H1 (cell line): ENCODE measurements at regions not wholly inside any gene's neighbourhood (a gene's known extent, or its start where the extent isn't known, plus 50 kb on each side); places are given as distances from the start of the nearest gene placed in this dataset.
"Not testable (repeated sequence)": the region's sequence is repeated elsewhere in the genome, so short reads cannot be mapped to it uniquely, and the experiment has no call there.

ENCODE experiments used
- CTCF ChIA-PET: fragments of 300-600 bp; sonication (Branson Sonifier 250); formaldehyde crosslinking; loops from one replicate; lab custom pipeline; 2021; ENCODE audit not compliant: partially characterized antibody; lab: Charles Lee
- POLR2A ChIA-PET: fragments of 300-600 bp; sonication (Branson Sonifier 250); formaldehyde crosslinking; loops from one replicate; lab custom pipeline; 2021; ENCODE audit warnings: inconsistent platforms; ENCODE audit not compliant: partially characterized antibody; lab: Charles Lee
- DNase-seq, 2 experiments: peaks; one replicate each; pipeline versions ENCODE4 v3.0.0 to v3.0.0-alpha.2; 2010 to 2022; ENCODE audit warnings: low spot score in 2 of 2, low read depth in 1 of 2, mixed read lengths in 1 of 2
- FAIRE-seq: peaks from 2 replicates; lab custom pipeline; 2011; peaks lifted over from hg19 to GRCh38; lab: Jason Lieb, UNC
- H2AFZ ChIP-seq: 2 replicates; pipeline ENCODE4 v1.8.1; 2012; ENCODE audit warnings: low read length, inconsistent platforms
- H2AK5ac ChIP-seq: 2 replicates; pipeline ENCODE4 v1.6.1; 2013; ENCODE audit warnings: low read depth, low read length
- H2BK120ac ChIP-seq: replicated peaks from 2 replicates; pipeline ENCODE3; 2013; ENCODE audit warnings: low read depth, low read length, inconsistent platforms
- H2BK12ac ChIP-seq: 2 replicates; pipeline ENCODE4 v1.6.1; 2013; ENCODE audit warnings: low read depth, low read length
- H2BK15ac ChIP-seq: 2 replicates; pipeline ENCODE4 v1.6.1; 2013; ENCODE audit warnings: low read length
- H2BK20ac ChIP-seq: 2 replicates; pipeline ENCODE4 v1.6.1; 2013; ENCODE audit warnings: low read length
- H2BK5ac ChIP-seq: 2 replicates; pipeline ENCODE4 v1.6.1; 2013; ENCODE audit warnings: low read depth, low read length
- H3K14ac ChIP-seq: 2 replicates; pipeline ENCODE4 v1.6.1; 2013; ENCODE audit warnings: inconsistent platforms; ENCODE audit not compliant: insufficient read length
- H3K18ac ChIP-seq: 2 replicates; pipeline ENCODE4 v1.6.1; 2013; ENCODE audit warnings: low read length; ENCODE audit errors: extremely low read depth
- H3K23ac ChIP-seq: 2 replicates; pipeline ENCODE4 v1.6.1; 2013; ENCODE audit warnings: inconsistent platforms; ENCODE audit not compliant: insufficient read length
- H3K23me2 ChIP-seq: 2 replicates; pipeline ENCODE4 v1.6.1; 2013; ENCODE audit warnings: low read depth, low read length
- H3K27ac ChIP-seq: 2 replicates; pipeline ENCODE4 v1.6.1; 2011; ENCODE audit warnings: low read depth, low read length, inconsistent platforms
- H3K27me3 ChIP-seq, 4 experiments: replicated peaks in 1 of 4; 1 replicate in 1 of 4; 2 replicates in 3 of 4; pipeline versions ENCODE4 v1.6.1 to v1.8.1; 2011 to 2013; ENCODE audit warnings: low read length in 3 of 4, mild to moderate bottlenecking in 3 of 4, inconsistent platforms in 2 of 4, mixed read lengths in 2 of 4, moderate library complexity in 1 of 4; ENCODE audit not compliant: control insufficient read depth in 3 of 4, insufficient read depth in 3 of 4; ENCODE audit errors: extremely low read depth in 1 of 4
- H3K36me3 ChIP-seq, 4 experiments: 2 replicates each; pipeline versions ENCODE4 v1.6.1 to v1.8.1; 2011 to 2013; ENCODE audit warnings: mild to moderate bottlenecking in 4 of 4, low read length in 3 of 4, moderate library complexity in 2 of 4, control low read depth in 1 of 4, inconsistent platforms in 1 of 4; ENCODE audit not compliant: insufficient read depth in 4 of 4, control insufficient read depth in 2 of 4
- H3K4ac ChIP-seq: replicated peaks from 2 replicates; pipeline ENCODE3; 2013; ENCODE audit warnings: low read length, low read depth, mixed read lengths, inconsistent platforms; ENCODE audit not compliant: insufficient read length
- H3K4me1 ChIP-seq, 4 experiments: replicated peaks in 1 of 4; 1 replicate in 1 of 4; 2 replicates in 3 of 4; pipeline versions ENCODE4 v1.6.1 to v1.8.1; 2011 to 2013; ENCODE audit warnings: low read length in 3 of 4, inconsistent platforms in 2 of 4, mixed read lengths in 1 of 4; ENCODE audit not compliant: insufficient read depth in 4 of 4, control insufficient read depth in 3 of 4
- H3K4me2 ChIP-seq, 2 experiments: 2 replicates each; pipeline versions ENCODE4 v1.6.1 to v1.8.1; 2011 to 2013; ENCODE audit warnings: low read depth in 2 of 2, low read length in 2 of 2, control low read depth in 1 of 2, inconsistent platforms in 1 of 2, mild to moderate bottlenecking in 1 of 2; ENCODE audit not compliant: insufficient read depth in 1 of 2
- H3K4me3 ChIP-seq, 4 experiments: fragments of 200-600, 300-600 bp in 1 of 4; sonication (generic), shearing (Covaris generic), sonication (Bioruptor Twin) in 1 of 4; 2 replicates each; pipeline versions ENCODE4 v1.5.1 to v1.8.1; 2011 to 2016; ENCODE audit warnings: low read length in 4 of 4, low read depth in 3 of 4, control low read depth in 2 of 4, inconsistent platforms in 2 of 4, mild to moderate bottlenecking in 2 of 4, mixed read lengths in 1 of 4, moderate library complexity in 1 of 4; ENCODE audit not compliant: insufficient read depth in 2 of 4; ENCODE audit errors: extremely low read depth in 1 of 4
- H3K56ac ChIP-seq: replicated peaks from 2 replicates; pipeline ENCODE3; 2013; ENCODE audit warnings: low read depth, mild to moderate bottlenecking, mixed read lengths, low read length, inconsistent platforms; ENCODE audit not compliant: insufficient read length
- H3K79me1 ChIP-seq: 2 replicates; pipeline ENCODE4 v1.6.1; 2013; ENCODE audit warnings: low read depth, low read length, control low read depth
- H3K79me2 ChIP-seq, 2 experiments: 2 replicates each; pipeline versions ENCODE4 v1.6.1 to v1.8.1; 2012 to 2013; ENCODE audit warnings: low read length in 2 of 2, mild to moderate bottlenecking in 2 of 2, inconsistent platforms in 1 of 2; ENCODE audit not compliant: insufficient read depth in 2 of 2, control insufficient read depth in 1 of 2
- H3K9ac ChIP-seq, 4 experiments: replicated peaks in 1 of 4; 1 replicate in 1 of 4; 2 replicates in 3 of 4; pipeline versions ENCODE4 v1.6.1 to v1.8.1; 2011 to 2013; ENCODE audit warnings: low read depth in 3 of 4, low read length in 3 of 4, control low read depth in 2 of 4, mild to moderate bottlenecking in 2 of 4, moderate library complexity in 2 of 4, inconsistent platforms in 1 of 4; ENCODE audit errors: extremely low read depth in 1 of 4
- H3K9me3 ChIP-seq, 2 experiments: 2 replicates each; pipeline versions ENCODE4 v1.6.1 to v1.8.1; 2012 to 2013; ENCODE audit warnings: mild to moderate bottlenecking in 2 of 2, moderate library complexity in 2 of 2, control low read depth in 1 of 2, inconsistent platforms in 1 of 2, low read depth in 1 of 2, low read length in 1 of 2, mixed read lengths in 1 of 2; ENCODE audit not compliant: insufficient read depth in 2 of 2
- H4K20me1 ChIP-seq, 2 experiments: replicated peaks in 1 of 2; 2 replicates each; pipeline versions ENCODE3 to v1.8.1; 2011 to 2013; ENCODE audit warnings: inconsistent platforms in 2 of 2, low read length in 2 of 2, mild to moderate bottlenecking in 1 of 2; ENCODE audit not compliant: insufficient read depth in 2 of 2, control insufficient read depth in 1 of 2
- H4K5ac ChIP-seq: 2 replicates; pipeline ENCODE4 v1.6.1; 2013; ENCODE audit warnings: low read length, low read depth, mixed read lengths, inconsistent platforms; ENCODE audit not compliant: insufficient read length
- H4K8ac ChIP-seq: 2 replicates; pipeline ENCODE4 v1.8.0; 2013; ENCODE audit warnings: mild to moderate bottlenecking, moderate library complexity, low read length, inconsistent platforms; ENCODE audit not compliant: insufficient read depth; ENCODE audit errors: extremely low read depth
- H4K91ac ChIP-seq: replicated peaks from 2 replicates; pipeline ENCODE3; 2013; ENCODE audit warnings: low read length, mixed read lengths, inconsistent platforms; ENCODE audit not compliant: insufficient read length
- WGBS, 2 experiments: shearing (Covaris generic) in 1 of 2; methylation state at CpG; one replicate each; pipeline versions ENCODE4 v1.1.6 to v1.1.7; 2013 to 2015; ENCODE audit warnings: low lambda C conversion rate in 2 of 2, mixed read lengths in 2 of 2, inconsistent platforms in 1 of 2, low coverage in 1 of 2, missing lambda C conversion rate in 1 of 2; ENCODE audit not compliant: insufficient replicate concordance in 2 of 2, insufficient coverage in 1 of 2, insufficient read length in 1 of 2; ENCODE audit errors: extremely low coverage in 1 of 2, missing lambda C conversion rate in 1 of 2; 5-methylcytosine and 5-hydroxymethylcytosine counted together

- H3K18ac ChIP-seq, POLR2A ChIA-PET, H3K27ac ChIP-seq, H2AK5ac ChIP-seq, H3K79me1 ChIP-seq, CTCF ChIA-PET, H3K4me1 ChIP-seq, H3K23ac ChIP-seq, FAIRE-seq, H4K20me1 ChIP-seq, H3K14ac ChIP-seq, H2BK15ac ChIP-seq, H4K91ac ChIP-seq, H2BK120ac ChIP-seq, H3K79me2 ChIP-seq, H3K56ac ChIP-seq, H3K4me2 ChIP-seq, H3K36me3 ChIP-seq, H2BK12ac ChIP-seq, DNase-seq, H3K27me3 ChIP-seq, H4K8ac ChIP-seq, H2BK20ac ChIP-seq, H3K23me2 ChIP-seq, H2AFZ ChIP-seq, H3K9me3 ChIP-seq, H3K4me3 ChIP-seq, H4K5ac ChIP-seq, H3K4ac ChIP-seq, H3K9ac ChIP-seq, H2BK5ac ChIP-seq: not testable (repeated sequence)
- WGBS, 2 experiments = 92% methylated on average over 1 of the region's 1 CpG; no CpG with 5 or more reads in 1 of the 2 experiments
Observed at GRCh38 chr3:159052494-159052893, 250.6 kb downstream of the MFSD1 start.
